ENCODE measurements at regions not wholly inside any gene's neighbourhood (a gene's known extent, or its start where the extent isn't known, plus 50 kb on each side); places are given as distances from the start of the nearest gene placed in this dataset.

DNA sequence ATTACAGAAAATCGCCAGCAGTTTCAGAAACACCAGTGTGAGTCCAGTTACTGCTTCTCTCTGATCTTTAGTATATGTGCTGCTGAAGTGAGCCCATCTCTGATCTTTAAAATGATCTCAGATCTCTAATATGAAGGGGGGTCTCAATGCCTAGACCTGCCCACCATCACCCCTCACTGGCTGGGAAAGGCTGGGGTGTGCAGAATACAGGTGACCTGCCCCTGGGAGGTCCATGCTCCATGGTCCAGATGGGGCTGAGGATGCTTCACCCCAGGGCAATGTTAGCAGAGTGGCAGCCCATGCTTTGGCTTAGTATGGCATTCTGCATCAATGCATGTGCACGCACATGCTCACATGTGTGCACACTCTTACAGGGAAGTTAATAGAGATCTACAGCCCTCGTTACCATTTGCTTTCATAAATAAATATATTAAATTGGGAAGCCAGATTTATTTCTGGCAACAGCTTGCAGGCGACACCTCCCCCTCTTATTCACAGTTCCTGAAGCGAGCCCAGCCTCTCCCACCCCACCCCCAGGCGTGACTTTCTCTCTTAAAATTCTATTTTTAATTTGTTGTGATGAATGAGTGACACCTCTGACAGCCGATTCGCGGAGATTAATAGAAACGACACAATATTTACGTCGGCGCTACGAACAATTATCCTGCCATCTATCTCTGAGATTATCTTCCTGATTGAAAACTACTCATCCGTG, 104.7 kb upstream of the ESRRB start:
- no peaks in the 10 kb centered on the region for H3K9me3 ChIP-seq (replicated peaks in 1 of 3)
- H3K4me3 ChIP-seq: no peak overlapping the region
- H3K27me3 ChIP-seq: no peaks in the 10 kb centered on the region
- no peak for TF ChIP-seq POLR2A (IDR thresholded peaks at IDR 0.05)
- TF ChIP-seq, protein P1, sequence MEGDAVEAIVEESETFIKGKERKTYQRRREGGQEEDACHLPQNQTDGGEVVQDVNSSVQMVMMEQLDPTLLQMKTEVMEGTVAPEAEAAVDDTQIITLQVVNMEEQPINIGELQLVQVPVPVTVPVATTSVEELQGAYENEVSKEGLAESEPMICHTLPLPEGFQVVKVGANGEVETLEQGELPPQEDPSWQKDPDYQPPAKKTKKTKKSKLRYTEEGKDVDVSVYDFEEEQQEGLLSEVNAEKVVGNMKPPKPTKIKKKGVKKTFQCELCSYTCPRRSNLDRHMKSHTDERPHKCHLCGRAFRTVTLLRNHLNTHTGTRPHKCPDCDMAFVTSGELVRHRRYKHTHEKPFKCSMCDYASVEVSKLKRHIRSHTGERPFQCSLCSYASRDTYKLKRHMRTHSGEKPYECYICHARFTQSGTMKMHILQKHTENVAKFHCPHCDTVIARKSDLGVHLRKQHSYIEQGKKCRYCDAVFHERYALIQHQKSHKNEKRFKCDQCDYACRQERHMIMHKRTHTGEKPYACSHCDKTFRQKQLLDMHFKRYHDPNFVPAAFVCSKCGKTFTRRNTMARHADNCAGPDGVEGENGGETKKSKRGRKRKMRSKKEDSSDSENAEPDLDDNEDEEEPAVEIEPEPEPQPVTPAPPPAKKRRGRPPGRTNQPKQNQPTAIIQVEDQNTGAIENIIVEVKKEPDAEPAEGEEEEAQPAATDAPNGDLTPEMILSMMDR (IDR thresholded peaks at IDR 0.05): no peak
- no peaks in the 10 kb centered on the region for H3K36me3 ChIP-seq (replicated peaks in 1 of 2)
- 68 to 79% (median 76%) methylated on average over 15 of the region's 15 CpGs for WGBS, 4 donors
- no peaks in the 10 kb centered on the region for H3K4me1 ChIP-seq (replicated peaks in 1 of 2)
- H3K27ac ChIP-seq: no peak overlapping the region
- intact Hi-C loops (cut with DNase I): no loop called here
- no peak for DNase-seq

DNA sequence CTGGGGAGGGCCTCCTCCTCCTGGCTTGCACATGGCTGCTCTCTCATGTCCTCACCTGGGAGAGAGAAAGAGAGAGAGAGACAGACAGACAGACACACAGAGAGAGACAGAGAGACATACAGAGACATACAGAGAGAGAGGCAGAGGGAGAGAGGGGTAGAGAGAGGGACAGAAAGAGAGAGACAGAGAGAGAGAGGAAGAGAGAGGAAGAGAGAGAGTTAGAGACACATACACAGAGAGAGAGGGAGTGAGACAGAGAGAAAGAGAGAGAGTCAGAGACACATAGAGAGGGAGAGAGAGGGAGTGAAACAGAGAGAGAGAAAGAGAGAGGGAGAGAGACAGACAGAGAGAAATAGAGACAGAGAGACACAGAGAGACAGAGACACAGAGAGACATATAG, 103.6 kb upstream of the ESRRB start:
- H3K27ac ChIP-seq: no peak overlapping the region
- no peak overlapping the region for H3K4me3 ChIP-seq
- no peak for DNase-seq
- no peaks in the 10 kb centered on the region for H3K4me1 ChIP-seq (replicated peaks in 1 of 2)
- no peaks in the 10 kb centered on the region for H3K27me3 ChIP-seq
- TF ChIP-seq, protein P1 (IDR thresholded peaks at IDR 0.05): no peak
- TF ChIP-seq POLR2A (IDR thresholded peaks at IDR 0.05): no peak
- no peaks in the 10 kb centered on the region for H3K9me3 ChIP-seq (replicated peaks in 1 of 3)
- intact Hi-C loops (cut with DNase I): no loop called here
- H3K36me3 ChIP-seq (replicated peaks in 1 of 2): no peaks in the 10 kb centered on the region

DNA sequence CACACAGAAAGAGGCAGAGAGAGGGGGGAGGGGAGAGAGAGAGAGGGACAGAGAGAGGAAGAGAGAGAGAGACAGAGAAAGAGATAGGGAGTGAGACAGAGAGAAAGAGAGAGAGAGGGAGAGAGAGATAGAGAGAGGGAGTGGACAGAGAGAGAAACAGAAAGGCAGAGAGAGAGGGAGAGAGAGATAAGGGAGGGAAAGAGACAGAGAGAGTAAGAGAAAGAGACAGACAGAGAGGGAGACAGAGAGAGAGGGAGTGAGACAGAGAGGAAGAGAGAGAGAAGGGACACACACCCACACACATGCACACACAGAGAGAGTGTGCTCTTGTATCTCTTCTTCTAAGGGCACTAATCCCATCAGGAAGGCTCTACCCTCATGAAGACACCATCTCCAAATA, 103.2 kb upstream of the ESRRB start:
- no peak overlapping the region for H3K4me3 ChIP-seq
- H3K4me1 ChIP-seq (replicated peaks in 1 of 2): no peaks in the 10 kb centered on the region
- H3K9me3 ChIP-seq (replicated peaks in 1 of 3): no peaks in the 10 kb centered on the region
- H3K36me3 ChIP-seq (replicated peaks in 1 of 2): no peaks in the 10 kb centered on the region
- TF ChIP-seq POLR2A (IDR thresholded peaks at IDR 0.05): no peak
- TF ChIP-seq, protein P1 (IDR thresholded peaks at IDR 0.05): no peak
- H3K27me3 ChIP-seq: no peaks in the 10 kb centered on the region
- DNase-seq: no peak
- intact Hi-C loops (cut with DNase I): no loop called here
- H3K27ac ChIP-seq: no peak overlapping the region

DNA sequence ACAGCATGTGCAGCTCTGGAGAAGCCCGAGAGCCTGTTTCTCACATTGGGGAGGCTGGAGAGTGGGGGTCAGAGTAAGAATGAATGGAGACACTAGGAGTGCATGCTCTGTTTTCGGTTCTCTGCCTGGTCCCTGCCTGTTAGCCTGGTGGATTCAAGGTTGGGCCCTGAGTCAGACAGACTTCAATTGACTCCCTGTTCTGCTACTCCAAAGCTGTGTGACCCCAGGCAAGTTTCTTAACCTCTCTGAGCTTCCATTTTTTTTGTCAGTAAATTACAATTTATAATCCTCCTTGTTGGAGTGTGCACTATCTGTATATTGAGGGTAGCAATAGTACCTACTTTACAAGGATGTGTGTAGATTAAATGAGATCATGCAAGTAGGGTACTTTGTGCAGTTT, 102.6 kb upstream of the ESRRB start:
- TF ChIP-seq, protein P1 (IDR thresholded peaks at IDR 0.05): no peak
- TF ChIP-seq POLR2A (IDR thresholded peaks at IDR 0.05): no peak
- no peaks in the 10 kb centered on the region for H3K27me3 ChIP-seq
- H3K4me1 ChIP-seq (replicated peaks in 1 of 2): no peaks in the 10 kb centered on the region
- intact Hi-C loops (cut with DNase I): no loop called here
- H3K27ac ChIP-seq: no peak overlapping the region
- no peaks in the 10 kb centered on the region for H3K36me3 ChIP-seq (replicated peaks in 1 of 2)
- no peaks in the 10 kb centered on the region for H3K9me3 ChIP-seq (replicated peaks in 1 of 3)
- whole genome bisulfite sequencing, 4 donors: 64 to 75% (median 68%) methylated on average over 1 to 2 of the region's 2 CpGs
- no peak overlapping the region for H3K4me3 ChIP-seq
- DNase-seq: no peak

Data from adrenal gland (tissue), 9 donors.